ENCODE measurements at regions not wholly inside any gene's neighbourhood (a gene's known extent, or its start where the extent isn't known, plus 50 kb on each side); places are given as distances from the start of the nearest gene placed in this dataset.

- H3K27ac Mint-ChIP-seq: no peak overlapping the region
- peaks cover 3% of the 10 kb centered on the region for H3K27me3 Mint-ChIP-seq (ENCODE audit: low read depth, poor library complexity)
- TF ChIP-seq, protein P1, sequence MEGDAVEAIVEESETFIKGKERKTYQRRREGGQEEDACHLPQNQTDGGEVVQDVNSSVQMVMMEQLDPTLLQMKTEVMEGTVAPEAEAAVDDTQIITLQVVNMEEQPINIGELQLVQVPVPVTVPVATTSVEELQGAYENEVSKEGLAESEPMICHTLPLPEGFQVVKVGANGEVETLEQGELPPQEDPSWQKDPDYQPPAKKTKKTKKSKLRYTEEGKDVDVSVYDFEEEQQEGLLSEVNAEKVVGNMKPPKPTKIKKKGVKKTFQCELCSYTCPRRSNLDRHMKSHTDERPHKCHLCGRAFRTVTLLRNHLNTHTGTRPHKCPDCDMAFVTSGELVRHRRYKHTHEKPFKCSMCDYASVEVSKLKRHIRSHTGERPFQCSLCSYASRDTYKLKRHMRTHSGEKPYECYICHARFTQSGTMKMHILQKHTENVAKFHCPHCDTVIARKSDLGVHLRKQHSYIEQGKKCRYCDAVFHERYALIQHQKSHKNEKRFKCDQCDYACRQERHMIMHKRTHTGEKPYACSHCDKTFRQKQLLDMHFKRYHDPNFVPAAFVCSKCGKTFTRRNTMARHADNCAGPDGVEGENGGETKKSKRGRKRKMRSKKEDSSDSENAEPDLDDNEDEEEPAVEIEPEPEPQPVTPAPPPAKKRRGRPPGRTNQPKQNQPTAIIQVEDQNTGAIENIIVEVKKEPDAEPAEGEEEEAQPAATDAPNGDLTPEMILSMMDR (IDR thresholded peaks at IDR 0.05): no peak
- no peaks in the 10 kb centered on the region for H3K36me3 Mint-ChIP-seq (ENCODE audit: low read depth)
- H3K9me3 Mint-ChIP-seq: no peaks in the 10 kb centered on the region
- no peak for DNase-seq
- no peaks in the 10 kb centered on the region for H3K4me1 Mint-ChIP-seq
- no peak overlapping the region for H3K4me3 Mint-ChIP-seq
Observed at GRCh38 chr1:57506941-57507340, 83.1 kb upstream of the DAB1 start.

DNA sequence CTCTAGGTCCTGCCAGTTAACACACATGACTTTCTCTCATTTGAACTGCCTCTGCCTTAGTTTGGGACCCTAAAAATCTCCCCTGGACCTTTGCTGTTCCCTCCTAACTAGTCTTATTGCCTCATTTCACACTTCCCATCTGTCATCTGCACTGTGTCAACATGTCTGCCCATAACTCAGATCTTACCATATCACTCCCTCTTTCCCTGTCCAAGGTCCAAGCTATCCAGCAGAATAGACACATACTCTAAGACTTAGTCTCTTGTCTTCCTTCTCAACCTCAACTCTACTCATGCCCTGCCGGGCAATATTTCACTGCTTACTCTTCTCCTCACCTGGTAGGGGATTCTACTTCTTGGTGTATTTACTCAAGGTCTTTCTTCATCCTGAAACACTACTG is 79.5 kb upstream of the DAB1 start:
- H3K36me3 Mint-ChIP-seq (ENCODE audit: low read depth): no peaks in the 10 kb centered on the region
- peaks cover 6% of the 10 kb centered on the region for H3K27me3 Mint-ChIP-seq (ENCODE audit: low read depth, poor library complexity)
- no peaks in the 10 kb centered on the region for H3K4me1 Mint-ChIP-seq
- no peak for DNase-seq
- no peak overlapping the region for H3K4me3 Mint-ChIP-seq
- H3K27ac Mint-ChIP-seq: no peak overlapping the region
- H3K9me3 Mint-ChIP-seq: no peaks in the 10 kb centered on the region
- TF ChIP-seq, protein P1 (IDR thresholded peaks at IDR 0.05): no peak

- no peak for DNase-seq
- Mint-ChIP-seq H3K4me3 (no peak overlapping the region), H3K4me1 (no peaks in the 10 kb centered on the region), H3K9me3 (no peaks in the 10 kb centered on the region), H3K36me3 (ENCODE audit: low read depth) (no peaks in the 10 kb centered on the region), H3K27ac (no peak overlapping the region), H3K27me3 (ENCODE audit: low read depth, poor library complexity) (peaks cover 5% of the 10 kb centered on the region)
- TF ChIP-seq, protein P1 (IDR thresholded peaks at IDR 0.05): no peak
Observed at GRCh38 chr1:57500136-57500830, 76.4 kb upstream of the DAB1 start.

- Mint-ChIP-seq H3K9me3 (no peaks in the 10 kb centered on the region), H3K27me3 (ENCODE audit: low read depth, poor library complexity) (peaks cover 4% of the 10 kb centered on the region), H3K4me3 (no peak overlapping the region), H3K4me1 (no peaks in the 10 kb centered on the region), H3K36me3 (ENCODE audit: low read depth) (no peaks in the 10 kb centered on the region), H3K27ac (no peak overlapping the region)
- DNase-seq: no peak
- TF ChIP-seq, protein P1 (IDR thresholded peaks at IDR 0.05): no peak
Observed at GRCh38 chr1:57494530-57495079, 70.7 kb upstream of the DAB1 start.

- no peaks in the 10 kb centered on the region for H3K27me3 Mint-ChIP-seq (ENCODE audit: low read depth, poor library complexity)
- TF ChIP-seq, protein P1 (IDR thresholded peaks at IDR 0.05): no peak
- H3K36me3 Mint-ChIP-seq (ENCODE audit: low read depth): no peaks in the 10 kb centered on the region
- no peak overlapping the region for H3K27ac Mint-ChIP-seq
- DNase-seq: no peak
- H3K4me1 Mint-ChIP-seq: no peaks in the 10 kb centered on the region
- no peak overlapping the region for H3K4me3 Mint-ChIP-seq
- H3K9me3 Mint-ChIP-seq: no peaks in the 10 kb centered on the region
Observed at GRCh38 chr1:57492586-57493226, 68.8 kb upstream of the DAB1 start.

All from nephron progenitor cell (in vitro differentiated cells).